ENCODE measurements at regions not wholly inside any gene's neighbourhood (a gene's known extent, or its start where the extent isn't known, plus 50 kb on each side); places are given as distances from the start of the nearest gene placed in this dataset.

- TF ChIP-seq CTCF (IDR thresholded peaks at IDR 0.05; ENCODE audit: poor library complexity, severe bottlenecking): no peak
- 0 out of 3 replicates have a peak, but pooled peaks have one; percentile 14 for ATAC-seq (ENCODE audit: low read depth)
- DNase-seq (ENCODE audit: low spot score): no peak
- no peaks in the 10 kb centered on the region for H3K36me3 ChIP-seq (ENCODE audit: low read depth)
- no peaks in the 10 kb centered on the region for H3K9me3 ChIP-seq (ENCODE audit: severe bottlenecking)
- no peak overlapping the region for H3K27ac ChIP-seq (ENCODE audit: poor library complexity, severe bottlenecking)
- no peak overlapping the region for H3K4me3 ChIP-seq (ENCODE audit: severe bottlenecking)
- no peaks in the 10 kb centered on the region for H3K4me1 ChIP-seq (ENCODE audit: insufficient read depth, poor library complexity, severe bottlenecking)
- no peaks in the 10 kb centered on the region for H3K27me3 ChIP-seq (ENCODE audit: insufficient read depth, poor library complexity, severe bottlenecking)
Observed at GRCh38 chr12:127063339-127064072, 1203.5 kb upstream of the TMEM132C start.

- H3K9me3 ChIP-seq (ENCODE audit: severe bottlenecking): no peaks in the 10 kb centered on the region
- H3K36me3 ChIP-seq (ENCODE audit: low read depth): no peaks in the 10 kb centered on the region
- TF ChIP-seq CTCF (IDR thresholded peaks at IDR 0.05; ENCODE audit: poor library complexity, severe bottlenecking): no peak
- no peaks in the 10 kb centered on the region for H3K4me1 ChIP-seq (ENCODE audit: insufficient read depth, poor library complexity, severe bottlenecking)
- H3K27ac ChIP-seq (ENCODE audit: poor library complexity, severe bottlenecking): no peak overlapping the region
- DNase-seq (ENCODE audit: low spot score): no peak
- H3K4me3 ChIP-seq (ENCODE audit: severe bottlenecking): no peak overlapping the region
- no peaks in the 10 kb centered on the region for H3K27me3 ChIP-seq (ENCODE audit: insufficient read depth, poor library complexity, severe bottlenecking)
- ATAC-seq (ENCODE audit: low read depth): no peak
Observed at GRCh38 chr12:127064207-127064606, 1202.8 kb upstream of the TMEM132C start.

GRCh38 chr12:127065595-127065994, 1201.4 kb upstream of the TMEM132C start:
- no peak overlapping the region for H3K27ac ChIP-seq (ENCODE audit: poor library complexity, severe bottlenecking)
- no peaks in the 10 kb centered on the region for H3K27me3 ChIP-seq (ENCODE audit: insufficient read depth, poor library complexity, severe bottlenecking)
- H3K36me3 ChIP-seq (ENCODE audit: low read depth): no peaks in the 10 kb centered on the region
- H3K9me3 ChIP-seq (ENCODE audit: severe bottlenecking): no peaks in the 10 kb centered on the region
- DNase-seq (ENCODE audit: low spot score): no peak
- H3K4me1 ChIP-seq (ENCODE audit: insufficient read depth, poor library complexity, severe bottlenecking): no peaks in the 10 kb centered on the region
- H3K4me3 ChIP-seq (ENCODE audit: severe bottlenecking): no peak overlapping the region
- no peak for ATAC-seq (ENCODE audit: low read depth)
- TF ChIP-seq CTCF (IDR thresholded peaks at IDR 0.05; ENCODE audit: poor library complexity, severe bottlenecking): no peak

- ATAC-seq (ENCODE audit: low read depth) (no peak), DNase-seq (ENCODE audit: low spot score) (no peak)
- Histone ChIP-seq H3K27ac (ENCODE audit: poor library complexity, severe bottlenecking) (no peak overlapping the region), H3K4me1 (ENCODE audit: insufficient read depth, poor library complexity, severe bottlenecking) (peaks cover 11% of the 10 kb centered on the region), H3K36me3 (ENCODE audit: low read depth) (no peaks in the 10 kb centered on the region), H3K4me3 (ENCODE audit: severe bottlenecking) (no peak overlapping the region), H3K9me3 (ENCODE audit: severe bottlenecking) (no peaks in the 10 kb centered on the region), H3K27me3 (ENCODE audit: insufficient read depth, poor library complexity, severe bottlenecking) (no peaks in the 10 kb centered on the region)
- TF ChIP-seq CTCF (IDR thresholded peaks at IDR 0.05; ENCODE audit: poor library complexity, severe bottlenecking): no peak
Observed at GRCh38 chr12:127070515-127071157, 1196.3 kb upstream of the TMEM132C start.

GRCh38 chr12:127074161-127074560, 1192.8 kb upstream of the TMEM132C start:
- TF ChIP-seq CTCF (IDR thresholded peaks at IDR 0.05; ENCODE audit: poor library complexity, severe bottlenecking): no peak
- Histone ChIP-seq H3K4me3 (ENCODE audit: severe bottlenecking) (no peak overlapping the region), H3K36me3 (ENCODE audit: low read depth) (no peaks in the 10 kb centered on the region), H3K9me3 (ENCODE audit: severe bottlenecking) (no peaks in the 10 kb centered on the region), H3K27me3 (ENCODE audit: insufficient read depth, poor library complexity, severe bottlenecking) (no peaks in the 10 kb centered on the region), H3K4me1 (ENCODE audit: insufficient read depth, poor library complexity, severe bottlenecking) (peaks cover 11% of the 10 kb centered on the region), H3K27ac (ENCODE audit: poor library complexity, severe bottlenecking) (no peak overlapping the region)
- DNase-seq (ENCODE audit: low spot score) (no peak), ATAC-seq (ENCODE audit: low read depth) (no peak)
